ENCODE measurements at regions not wholly inside any gene's neighbourhood (a gene's known extent, or its start where the extent isn't known, plus 50 kb on each side); places are given as distances from the start of the nearest gene placed in this dataset.
"Not testable (repeated sequence)": the region's sequence is repeated elsewhere in the genome, so short reads cannot be mapped to it uniquely, and the experiment has no call there.

DNA sequence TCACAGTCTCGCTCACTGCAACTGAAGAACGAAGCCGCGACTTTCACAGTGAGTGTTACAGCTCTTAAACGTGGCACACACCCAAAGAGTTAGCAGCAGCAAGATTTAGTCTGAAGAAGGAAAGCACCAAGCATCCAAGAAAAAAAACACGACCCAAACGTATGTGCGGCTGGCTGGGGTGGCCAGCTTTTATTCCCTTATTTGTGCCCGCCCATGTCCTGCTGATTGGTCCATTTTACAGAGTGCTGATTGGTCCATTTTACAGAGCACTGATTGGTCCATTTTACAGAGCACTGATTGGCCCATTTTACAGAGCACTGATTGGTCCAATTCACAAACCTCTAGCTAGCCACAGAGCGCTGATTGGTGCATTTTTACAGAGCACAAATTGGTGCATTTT lies 323.0 kb upstream of the ATP10A start:
- H3K4me1 Mint-ChIP-seq; ATAC-seq; H3K4me3 Mint-ChIP-seq; H3K27ac Mint-ChIP-seq; H3K36me3 Mint-ChIP-seq (ENCODE audit: low read depth); H3K9me3 ChIP-seq (ENCODE audit: control insufficient read depth, low read length, poor library complexity, severe bottlenecking); H3K27me3 Mint-ChIP-seq; DNase-seq: not testable (repeated sequence)

DNA sequence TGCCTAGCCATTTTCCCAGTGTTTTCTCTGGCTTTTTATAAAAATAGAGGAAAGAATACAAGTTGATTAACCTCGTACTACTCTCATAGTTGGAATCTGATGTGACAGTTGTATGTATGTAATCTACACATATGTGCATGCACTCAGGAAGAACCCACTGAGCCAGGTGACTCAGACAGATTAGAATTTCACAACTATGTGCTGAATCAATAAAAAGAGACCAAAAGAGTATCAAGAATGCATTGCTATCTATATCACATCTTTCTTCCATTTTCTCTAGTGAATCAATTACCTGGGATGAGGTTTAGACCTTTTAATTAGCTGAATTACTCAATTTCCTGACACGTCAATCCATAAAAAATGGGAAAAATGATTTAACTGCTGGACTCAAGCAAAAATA lies 319.3 kb upstream of the ATP10A start:
- Mint-ChIP-seq H3K27me3 (peaks cover 6% of the 10 kb centered on the region), H3K36me3 (ENCODE audit: low read depth) (no peaks in the 10 kb centered on the region), H3K27ac (no peak overlapping the region), H3K4me3 (no peak overlapping the region), H3K4me1 (no peaks in the 10 kb centered on the region)
- no peak for DNase-seq
- no peak for ATAC-seq
- H3K9me3 ChIP-seq (ENCODE audit: control insufficient read depth, low read length, poor library complexity, severe bottlenecking) = no peaks in the 10 kb centered on the region

DNA sequence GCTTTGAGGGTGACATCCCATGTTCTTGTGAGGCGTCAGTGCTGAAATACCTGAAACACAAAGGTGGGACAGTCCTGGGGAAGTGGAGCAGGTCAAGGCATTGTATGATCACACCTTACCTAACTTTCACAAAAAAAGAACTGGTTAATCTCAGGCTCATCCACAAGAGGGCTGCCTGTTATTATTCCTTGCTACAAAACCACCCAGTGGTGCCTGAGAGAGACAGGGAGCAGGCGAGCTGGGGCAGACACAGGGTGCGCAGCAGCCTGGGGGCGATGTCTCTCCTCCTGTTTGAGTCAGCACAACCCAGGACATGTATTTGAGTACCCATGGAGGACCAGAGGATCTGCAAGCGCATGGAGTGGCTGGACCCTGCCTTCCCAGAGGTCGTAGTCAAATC lies 316.8 kb upstream of the ATP10A start:
- Mint-ChIP-seq H3K36me3 (ENCODE audit: low read depth) (no peaks in the 10 kb centered on the region), H3K4me3 (no peak overlapping the region), H3K27ac (no peak overlapping the region), H3K4me1 (no peaks in the 10 kb centered on the region), H3K27me3 (peaks cover 6% of the 10 kb centered on the region)
- ATAC-seq (no peak), DNase-seq (no peak)
- no peaks in the 10 kb centered on the region for H3K9me3 ChIP-seq (ENCODE audit: control insufficient read depth, low read length, poor library complexity, severe bottlenecking)

DNA sequence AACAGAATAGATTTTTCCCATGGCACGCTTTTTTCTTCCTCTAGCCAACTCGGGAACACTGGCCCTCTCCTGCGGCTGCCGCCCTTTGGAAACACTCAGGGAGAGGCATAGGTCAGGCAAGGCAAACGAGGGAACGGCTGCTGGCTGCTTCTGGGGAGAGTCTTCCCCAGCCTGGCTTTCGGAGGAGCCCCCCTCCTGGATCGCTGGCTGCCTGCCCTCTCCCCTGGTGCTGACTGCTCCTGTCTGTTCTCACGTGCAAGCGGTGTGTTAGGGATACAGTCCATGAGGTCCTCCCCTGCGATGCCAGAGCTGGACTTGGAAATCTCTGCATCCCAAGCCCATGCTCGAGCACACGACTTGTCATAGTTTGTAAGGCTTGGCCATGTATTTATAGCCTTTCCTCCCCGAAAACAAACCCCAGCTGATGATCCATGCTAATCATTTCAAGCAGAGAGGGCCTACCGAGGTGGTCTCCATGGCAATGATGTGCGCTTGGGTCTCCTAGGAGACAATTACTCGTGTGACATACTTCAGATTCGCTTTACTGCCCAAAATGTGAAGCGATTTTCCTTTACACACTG lies 315.6 kb upstream of the ATP10A start:
- no peak overlapping the region for H3K4me3 Mint-ChIP-seq
- H3K27me3 Mint-ChIP-seq = peaks cover 6% of the 10 kb centered on the region
- no peaks in the 10 kb centered on the region for H3K9me3 ChIP-seq (ENCODE audit: control insufficient read depth, low read length, poor library complexity, severe bottlenecking)
- no peaks in the 10 kb centered on the region for H3K36me3 Mint-ChIP-seq (ENCODE audit: low read depth)
- H3K4me1 Mint-ChIP-seq = no peaks in the 10 kb centered on the region
- ATAC-seq = no peak
- H3K27ac Mint-ChIP-seq = no peak overlapping the region
- DNase-seq = no peak

DNA sequence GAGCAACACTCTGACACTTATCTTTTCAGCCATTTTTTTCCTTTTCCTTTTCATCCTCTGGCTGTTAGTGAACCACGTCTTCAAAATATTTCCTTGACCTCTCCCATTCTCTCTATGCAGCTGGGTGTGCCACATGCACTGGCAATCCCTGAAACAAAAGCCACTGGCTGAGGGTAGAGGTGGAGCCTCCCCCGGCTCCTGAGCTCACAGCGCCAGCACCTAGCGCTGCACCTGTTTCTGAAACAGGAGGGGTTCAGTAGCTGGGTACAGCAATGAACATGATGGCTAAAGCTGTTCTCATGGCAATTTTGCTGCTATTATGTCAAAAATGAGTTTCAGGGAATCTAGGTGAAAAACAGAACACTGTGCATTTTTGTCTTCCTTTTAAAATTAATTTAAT lies 314.7 kb upstream of the ATP10A start:
- no peak for ATAC-seq
- no peak for DNase-seq
- Mint-ChIP-seq H3K4me1 (no peaks in the 10 kb centered on the region), H3K36me3 (ENCODE audit: low read depth) (no peaks in the 10 kb centered on the region), H3K27me3 (peaks cover 9% of the 10 kb centered on the region), H3K4me3 (no peak overlapping the region), H3K27ac (no peak overlapping the region)
- no peaks in the 10 kb centered on the region for H3K9me3 ChIP-seq (ENCODE audit: control insufficient read depth, low read length, poor library complexity, severe bottlenecking)

DNA sequence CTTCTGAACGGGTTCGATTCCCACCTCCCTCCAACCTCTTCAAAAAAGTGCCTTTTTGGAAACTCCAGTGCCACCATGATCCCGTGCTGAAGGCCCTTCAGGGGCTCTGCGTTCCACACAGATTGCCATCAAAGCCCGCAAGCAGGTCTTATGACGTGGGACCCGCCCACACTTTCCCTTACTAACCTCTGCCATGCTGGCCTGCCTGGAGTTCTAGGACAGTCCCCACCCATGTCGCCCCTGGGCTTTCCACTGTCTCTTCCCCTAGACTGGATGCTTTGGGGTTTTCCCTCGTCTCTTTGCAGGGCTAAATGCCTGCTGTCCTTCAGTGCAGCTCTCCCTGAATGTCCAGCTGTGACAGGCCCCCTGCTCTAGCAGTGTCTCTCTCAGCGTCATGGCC lies 313.7 kb upstream of the ATP10A start:
- DNase-seq (no peak), ATAC-seq (no peak)
- H3K36me3 Mint-ChIP-seq (ENCODE audit: low read depth) = no peaks in the 10 kb centered on the region
- H3K27ac Mint-ChIP-seq = no peak overlapping the region
- H3K27me3 Mint-ChIP-seq = peaks cover 19% of the 10 kb centered on the region
- no peaks in the 10 kb centered on the region for H3K4me1 Mint-ChIP-seq
- H3K9me3 ChIP-seq (ENCODE audit: control insufficient read depth, low read length, poor library complexity, severe bottlenecking) = no peaks in the 10 kb centered on the region
- no peak overlapping the region for H3K4me3 Mint-ChIP-seq

DNA sequence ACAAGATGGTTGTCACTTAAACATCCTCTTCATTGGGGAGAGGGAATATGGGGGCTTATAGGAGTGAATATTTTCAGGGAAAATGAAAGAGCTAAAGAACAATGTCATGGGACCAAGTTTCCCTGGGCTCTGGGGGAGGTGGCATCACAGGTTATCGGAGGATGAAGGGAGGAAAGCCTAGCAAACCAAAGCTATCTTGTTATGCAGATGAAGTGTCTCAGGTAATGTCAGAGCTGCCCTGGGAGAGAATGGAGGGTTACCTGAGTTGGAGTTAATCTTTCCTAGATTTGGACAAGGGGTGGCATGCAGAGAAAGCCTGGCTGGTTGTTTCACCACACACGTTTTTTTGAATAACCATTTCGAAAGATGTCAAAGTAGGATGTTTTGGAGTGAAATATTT lies 308.1 kb upstream of the ATP10A start:
- Mint-ChIP-seq H3K4me3 (no peak overlapping the region), H3K27ac (no peak overlapping the region), H3K36me3 (ENCODE audit: low read depth) (no peaks in the 10 kb centered on the region), H3K4me1 (no peaks in the 10 kb centered on the region), H3K27me3 (peaks cover 19% of the 10 kb centered on the region)
- no peak for ATAC-seq
- no peaks in the 10 kb centered on the region for H3K9me3 ChIP-seq (ENCODE audit: control insufficient read depth, low read length, poor library complexity, severe bottlenecking)
- no peak for DNase-seq

DNA sequence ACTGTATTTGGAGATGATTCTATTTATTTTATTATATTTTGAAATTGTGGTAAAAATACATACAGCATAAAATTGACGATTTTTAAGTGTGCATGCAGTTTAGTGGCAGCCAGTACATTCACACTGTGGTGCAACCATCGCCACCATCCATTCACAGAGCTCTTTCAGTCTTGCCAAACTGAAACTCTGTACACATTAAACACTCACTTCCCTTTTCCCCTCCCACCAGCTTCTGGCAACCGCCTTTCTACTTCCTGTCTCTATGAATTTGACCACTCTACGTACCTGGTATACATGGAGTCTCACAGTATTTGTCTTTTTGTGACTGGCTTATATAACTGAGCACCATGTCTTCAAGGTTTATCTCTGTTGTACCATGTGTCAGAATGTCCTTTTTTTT lies 303.3 kb upstream of the ATP10A start:
- H3K9me3 ChIP-seq (ENCODE audit: control insufficient read depth, low read length, poor library complexity, severe bottlenecking) = no peaks in the 10 kb centered on the region
- no peaks in the 10 kb centered on the region for H3K4me1 Mint-ChIP-seq
- no peak overlapping the region for H3K27ac Mint-ChIP-seq
- ATAC-seq (no peak), DNase-seq (no peak)
- peaks cover 7% of the 10 kb centered on the region for H3K27me3 Mint-ChIP-seq
- H3K36me3 Mint-ChIP-seq (ENCODE audit: low read depth) = no peaks in the 10 kb centered on the region
- no peak overlapping the region for H3K4me3 Mint-ChIP-seq

DNA sequence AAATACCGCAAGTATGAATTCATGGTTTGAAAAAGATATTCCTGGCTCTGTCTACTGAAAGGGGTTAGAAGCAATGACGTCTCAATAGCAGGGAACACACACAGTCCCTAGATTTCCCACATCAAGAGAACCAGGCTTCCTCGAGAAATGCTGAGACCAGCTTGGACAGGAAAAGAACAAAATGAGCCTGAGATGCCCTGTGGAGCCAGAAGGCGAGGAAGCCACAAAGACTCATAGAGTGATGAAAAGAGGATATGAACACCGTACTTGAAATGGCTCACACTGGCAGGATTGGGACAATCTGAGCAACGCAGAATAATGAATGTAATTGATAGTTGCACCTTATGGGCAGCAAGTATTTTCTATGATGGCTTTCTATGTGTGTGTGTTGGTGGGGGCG lies 302.4 kb upstream of the ATP10A start:
- no peak overlapping the region for H3K4me3 Mint-ChIP-seq
- DNase-seq = no peak
- H3K9me3 ChIP-seq (ENCODE audit: control insufficient read depth, low read length, poor library complexity, severe bottlenecking) = no peaks in the 10 kb centered on the region
- H3K27ac Mint-ChIP-seq = no peak overlapping the region
- peaks cover 16% of the 10 kb centered on the region for H3K27me3 Mint-ChIP-seq
- no peaks in the 10 kb centered on the region for H3K36me3 Mint-ChIP-seq (ENCODE audit: low read depth)
- no peak for ATAC-seq
- H3K4me1 Mint-ChIP-seq = no peaks in the 10 kb centered on the region

DNA sequence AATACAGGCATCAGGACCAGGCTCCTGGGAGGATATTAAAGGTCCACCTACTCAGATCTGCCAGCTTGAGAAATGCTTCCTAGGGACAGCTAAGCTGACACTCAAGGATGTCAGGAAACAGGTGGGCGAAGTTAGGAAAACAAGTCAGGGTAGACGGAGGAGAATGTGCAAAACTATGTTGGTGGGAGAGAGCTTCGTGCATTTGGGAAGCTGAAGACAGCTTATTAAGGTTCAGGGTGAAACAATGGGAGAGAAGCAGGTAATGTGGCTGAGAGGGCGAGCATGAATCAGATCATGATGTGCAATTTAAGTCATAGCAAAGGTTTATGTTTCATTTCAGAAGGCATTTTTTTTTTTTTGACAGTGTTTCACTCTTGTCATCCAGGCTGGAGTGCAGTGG lies 297.2 kb upstream of the ATP10A start:
- no peak overlapping the region for H3K27ac Mint-ChIP-seq
- no peaks in the 10 kb centered on the region for H3K36me3 Mint-ChIP-seq (ENCODE audit: low read depth)
- no peak overlapping the region for H3K4me3 Mint-ChIP-seq
- H3K9me3 ChIP-seq (ENCODE audit: control insufficient read depth, low read length, poor library complexity, severe bottlenecking) = peaks cover 4% of the 10 kb centered on the region
- DNase-seq (no peak), ATAC-seq (no peak)
- H3K4me1 Mint-ChIP-seq = no peaks in the 10 kb centered on the region
- peaks cover 25% of the 10 kb centered on the region for H3K27me3 Mint-ChIP-seq

DNA sequence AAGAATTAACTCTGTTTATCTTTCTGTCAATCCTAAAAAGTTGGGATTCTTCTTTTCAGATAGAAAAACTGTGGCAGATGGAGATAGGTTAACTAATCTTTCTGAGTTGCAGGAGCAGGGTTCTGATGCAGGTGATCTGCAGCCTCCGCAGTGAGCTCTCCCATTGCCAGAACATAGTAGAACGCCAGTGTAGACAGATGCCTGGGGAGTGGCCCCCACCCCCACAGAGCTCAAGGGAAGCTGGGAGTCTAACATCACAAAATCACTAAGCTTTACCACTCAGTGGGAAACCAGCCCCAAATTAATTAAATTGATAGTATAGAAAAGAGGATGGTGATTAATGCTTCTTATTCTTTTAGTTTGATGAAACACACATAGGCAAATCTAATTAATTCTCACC lies 295.0 kb upstream of the ATP10A start:
- no peak for ATAC-seq
- Mint-ChIP-seq H3K27me3 (peaks cover 26% of the 10 kb centered on the region), H3K27ac (no peak overlapping the region), H3K4me3 (no peak overlapping the region), H3K36me3 (ENCODE audit: low read depth) (no peaks in the 10 kb centered on the region), H3K4me1 (no peaks in the 10 kb centered on the region)
- peaks cover 4% of the 10 kb centered on the region for H3K9me3 ChIP-seq (ENCODE audit: control insufficient read depth, low read length, poor library complexity, severe bottlenecking)
- no peak for DNase-seq

DNA sequence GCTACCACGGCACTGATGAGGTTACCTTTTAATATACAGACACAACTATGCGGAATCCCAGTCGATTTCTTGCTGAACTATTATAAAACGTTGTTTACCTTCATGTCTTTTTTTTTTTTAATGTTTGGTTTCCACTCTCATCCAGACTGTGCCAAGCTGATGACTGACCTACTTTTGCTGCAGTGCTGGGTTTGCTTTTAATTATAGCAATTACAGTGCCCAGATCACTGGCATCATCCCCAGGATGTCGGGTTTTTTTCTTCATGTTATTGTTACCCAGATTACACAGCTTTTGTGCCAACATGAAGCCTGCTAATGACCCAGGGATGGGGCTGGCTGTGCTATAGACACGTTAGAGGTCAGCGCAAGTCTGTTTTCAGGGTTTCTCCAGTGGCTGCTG lies 294.0 kb upstream of the ATP10A start:
- H3K4me1 Mint-ChIP-seq = no peaks in the 10 kb centered on the region
- H3K27me3 Mint-ChIP-seq = peaks cover 30% of the 10 kb centered on the region
- no peak overlapping the region for H3K27ac Mint-ChIP-seq
- DNase-seq (no peak), ATAC-seq (no peak)
- no peak overlapping the region for H3K4me3 Mint-ChIP-seq
- no peaks in the 10 kb centered on the region for H3K36me3 Mint-ChIP-seq (ENCODE audit: low read depth)
- peaks cover 4% of the 10 kb centered on the region for H3K9me3 ChIP-seq (ENCODE audit: control insufficient read depth, low read length, poor library complexity, severe bottlenecking)

DNA sequence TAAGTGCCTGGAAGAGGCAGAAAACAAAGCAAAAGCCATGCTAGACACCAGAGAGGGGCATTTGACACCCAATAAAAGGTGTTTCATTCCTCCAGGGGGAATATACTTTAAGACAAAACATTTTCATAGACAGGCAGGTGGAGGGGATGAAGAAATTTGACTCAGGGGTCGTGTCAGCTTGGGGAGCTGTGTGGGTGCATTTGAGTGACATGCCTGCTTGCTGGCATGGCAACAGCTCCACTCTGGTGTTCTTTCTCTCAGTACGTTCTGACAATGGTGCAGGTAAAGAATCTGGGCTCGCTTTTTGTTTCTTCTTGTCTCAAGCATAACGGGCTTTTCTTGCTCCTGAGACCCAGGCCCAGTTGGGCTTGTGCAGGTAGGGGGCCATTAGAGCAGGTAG lies 292.9 kb upstream of the ATP10A start:
- Mint-ChIP-seq H3K27me3 (peaks cover 25% of the 10 kb centered on the region), H3K36me3 (ENCODE audit: low read depth) (no peaks in the 10 kb centered on the region), H3K27ac (no peak overlapping the region), H3K4me3 (no peak overlapping the region), H3K4me1 (no peaks in the 10 kb centered on the region)
- DNase-seq (no peak), ATAC-seq (no peak)
- H3K9me3 ChIP-seq (ENCODE audit: control insufficient read depth, low read length, poor library complexity, severe bottlenecking) = peaks cover 4% of the 10 kb centered on the region

DNA sequence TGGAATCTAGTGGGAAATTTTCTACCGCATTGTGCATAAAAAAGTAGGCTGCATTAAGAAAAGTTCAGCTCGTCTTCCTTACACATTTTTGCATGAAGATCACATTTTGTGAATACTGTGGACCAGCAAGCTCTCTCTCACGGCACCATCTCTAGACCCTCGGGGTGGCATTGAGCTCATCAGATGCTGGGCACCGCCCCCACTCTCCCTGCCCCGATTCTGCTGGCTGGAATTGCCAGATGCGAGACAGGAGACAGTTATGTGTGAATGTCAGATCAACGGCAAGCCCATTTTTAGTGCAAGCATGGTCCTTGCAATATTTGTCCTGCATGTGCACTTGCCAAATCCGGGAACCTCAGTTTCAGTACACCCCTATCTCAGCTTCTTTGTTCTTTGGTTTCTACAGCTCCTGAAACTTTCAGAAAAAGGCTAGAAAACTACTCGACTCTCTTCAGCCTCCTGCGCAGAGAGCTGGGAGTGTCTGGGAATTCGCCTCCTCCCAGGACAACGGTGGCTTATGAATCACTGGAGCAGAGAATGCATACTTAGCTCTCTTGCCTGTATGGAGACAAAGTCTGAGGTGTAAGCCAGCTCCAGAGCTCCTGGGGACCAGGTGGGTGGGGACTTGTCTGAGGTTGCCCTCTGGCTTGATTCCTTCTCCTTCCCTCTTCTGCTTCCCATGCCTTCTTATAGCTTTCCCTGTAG lies 285.2 kb upstream of the ATP10A start:
- no peak overlapping the region for H3K27ac Mint-ChIP-seq
- ATAC-seq (no peak), DNase-seq (no peak)
- no peaks in the 10 kb centered on the region for H3K36me3 Mint-ChIP-seq (ENCODE audit: low read depth)
- H3K9me3 ChIP-seq (ENCODE audit: control insufficient read depth, low read length, poor library complexity, severe bottlenecking) = no peaks in the 10 kb centered on the region
- peaks cover 37% of the 10 kb centered on the region for H3K27me3 Mint-ChIP-seq
- H3K4me3 Mint-ChIP-seq = no peak overlapping the region
- H3K4me1 Mint-ChIP-seq = no peaks in the 10 kb centered on the region

Measured in T-helper 17 cell (primary cell).